ENCODE measurements at regions not wholly inside any gene's neighbourhood (a gene's known extent, or its start where the extent isn't known, plus 50 kb on each side); places are given as distances from the start of the nearest gene placed in this dataset.

DNA sequence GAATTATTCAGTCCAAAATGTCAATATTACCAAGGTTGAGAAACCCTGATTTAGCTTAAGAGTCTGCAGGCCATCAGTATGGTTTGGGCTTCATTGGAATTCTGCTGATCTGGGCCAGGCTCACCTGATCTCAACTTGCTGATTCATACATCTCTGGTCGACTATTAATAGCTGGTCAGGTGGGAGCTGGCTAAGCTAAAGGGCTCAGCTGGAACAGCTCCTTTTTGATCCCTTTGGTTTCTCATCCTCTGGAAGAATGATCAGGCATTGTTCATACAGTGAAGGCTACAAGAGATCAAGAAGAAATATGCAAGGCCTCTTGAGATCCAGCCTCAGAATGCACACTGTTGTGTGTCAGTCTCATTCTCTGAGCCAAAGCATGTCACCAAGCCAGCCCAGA lies 123.3 kb upstream of the MME start:
- TF ChIP-seq, protein P1, sequence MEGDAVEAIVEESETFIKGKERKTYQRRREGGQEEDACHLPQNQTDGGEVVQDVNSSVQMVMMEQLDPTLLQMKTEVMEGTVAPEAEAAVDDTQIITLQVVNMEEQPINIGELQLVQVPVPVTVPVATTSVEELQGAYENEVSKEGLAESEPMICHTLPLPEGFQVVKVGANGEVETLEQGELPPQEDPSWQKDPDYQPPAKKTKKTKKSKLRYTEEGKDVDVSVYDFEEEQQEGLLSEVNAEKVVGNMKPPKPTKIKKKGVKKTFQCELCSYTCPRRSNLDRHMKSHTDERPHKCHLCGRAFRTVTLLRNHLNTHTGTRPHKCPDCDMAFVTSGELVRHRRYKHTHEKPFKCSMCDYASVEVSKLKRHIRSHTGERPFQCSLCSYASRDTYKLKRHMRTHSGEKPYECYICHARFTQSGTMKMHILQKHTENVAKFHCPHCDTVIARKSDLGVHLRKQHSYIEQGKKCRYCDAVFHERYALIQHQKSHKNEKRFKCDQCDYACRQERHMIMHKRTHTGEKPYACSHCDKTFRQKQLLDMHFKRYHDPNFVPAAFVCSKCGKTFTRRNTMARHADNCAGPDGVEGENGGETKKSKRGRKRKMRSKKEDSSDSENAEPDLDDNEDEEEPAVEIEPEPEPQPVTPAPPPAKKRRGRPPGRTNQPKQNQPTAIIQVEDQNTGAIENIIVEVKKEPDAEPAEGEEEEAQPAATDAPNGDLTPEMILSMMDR (IDR thresholded peaks at IDR 0.05), result no peak
- H3K79me2 ChIP-seq, result no peaks in the 10 kb centered on the region
- H3K4me1 ChIP-seq, result peaks cover 6% of the 10 kb centered on the region
- no peaks in the 10 kb centered on the region for H3K36me3 ChIP-seq (ENCODE audit: control insufficient read depth, insufficient read depth, low read length)
- H3K27ac ChIP-seq, result no peak overlapping the region
- H3K9me3 ChIP-seq (ENCODE audit: control insufficient read depth, low read length), result no peaks in the 10 kb centered on the region
- no peaks in the 10 kb centered on the region for H3K27me3 ChIP-seq (ENCODE audit: control insufficient read depth, insufficient read depth, low read length)
- H3K9ac ChIP-seq, result no peak overlapping the region
- peak overlapping the region; percentile 60 for H2AFZ ChIP-seq
- H3K4me3 ChIP-seq (ENCODE audit: low read depth, low read length), result no peak overlapping the region
- no peak overlapping the region for H3K4me2 ChIP-seq (ENCODE audit: low read length)

DNA sequence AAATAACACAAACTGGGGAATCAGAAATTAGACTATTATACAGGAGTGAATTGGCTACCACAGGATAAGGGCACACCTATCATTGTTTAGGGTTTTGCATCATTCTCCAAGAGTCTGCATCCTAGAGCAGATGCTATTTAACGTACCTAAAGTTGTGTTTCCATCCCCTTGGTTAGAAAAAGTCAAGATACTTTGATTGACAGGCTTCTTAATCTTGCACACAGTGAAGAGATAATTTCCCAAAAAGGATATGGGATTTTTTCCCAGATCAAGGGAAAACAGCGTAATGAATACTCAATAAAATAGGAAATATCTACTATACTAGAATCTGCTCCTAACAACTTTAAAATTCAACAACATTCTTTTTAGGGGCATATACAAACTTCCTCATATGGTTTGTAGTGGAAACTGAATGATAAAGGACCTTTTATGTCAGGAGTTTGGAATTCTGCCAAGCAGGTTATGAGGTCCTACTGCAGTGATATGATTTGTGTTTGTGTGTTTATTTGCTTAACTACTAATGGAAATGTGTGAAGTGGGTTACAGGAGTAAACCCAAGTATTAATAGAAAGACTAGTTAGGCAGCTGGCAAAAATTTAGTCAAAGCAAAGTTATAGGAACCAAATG lies 124.1 kb upstream of the MME start:
- Histone ChIP-seq H3K4me3 (ENCODE audit: low read depth, low read length) (no peak overlapping the region), H3K27me3 (ENCODE audit: control insufficient read depth, insufficient read depth, low read length) (no peaks in the 10 kb centered on the region), H3K4me1 (peaks cover 6% of the 10 kb centered on the region), H3K9me3 (ENCODE audit: control insufficient read depth, low read length) (no peaks in the 10 kb centered on the region), H3K36me3 (ENCODE audit: control insufficient read depth, insufficient read depth, low read length) (no peaks in the 10 kb centered on the region), H2AFZ (no peak overlapping the region), H3K4me2 (ENCODE audit: low read length) (no peak overlapping the region), H3K9ac (no peak overlapping the region), H3K79me2 (no peaks in the 10 kb centered on the region), H3K27ac (no peak overlapping the region)
- TF ChIP-seq, protein P1 (IDR thresholded peaks at IDR 0.05), result no peak

GRCh38 chr3:154954757-154955156 lies 125.4 kb upstream of the MME start:
- H3K79me2 ChIP-seq, result no peaks in the 10 kb centered on the region
- no peak overlapping the region for H3K4me2 ChIP-seq (ENCODE audit: low read length)
- H3K4me3 ChIP-seq (ENCODE audit: low read depth, low read length), result no peak overlapping the region
- no peaks in the 10 kb centered on the region for H3K36me3 ChIP-seq (ENCODE audit: control insufficient read depth, insufficient read depth, low read length)
- TF ChIP-seq, protein P1 (IDR thresholded peaks at IDR 0.05), result peak; percentile 33
- no peak overlapping the region for H2AFZ ChIP-seq
- no peak overlapping the region for H3K27ac ChIP-seq
- H3K9me3 ChIP-seq (ENCODE audit: control insufficient read depth, low read length), result no peaks in the 10 kb centered on the region
- peaks cover 6% of the 10 kb centered on the region for H3K4me1 ChIP-seq
- H3K27me3 ChIP-seq (ENCODE audit: control insufficient read depth, insufficient read depth, low read length), result no peaks in the 10 kb centered on the region
- H3K9ac ChIP-seq, result no peak overlapping the region

- Histone ChIP-seq H3K9me3 (ENCODE audit: control insufficient read depth, low read length) (no peaks in the 10 kb centered on the region), H3K27me3 (ENCODE audit: control insufficient read depth, insufficient read depth, low read length) (no peaks in the 10 kb centered on the region), H3K79me2 (no peaks in the 10 kb centered on the region), H3K4me1 (peaks cover 6% of the 10 kb centered on the region), H2AFZ (peak overlapping the region; percentile 39), H3K9ac (no peak overlapping the region), H3K36me3 (ENCODE audit: control insufficient read depth, insufficient read depth, low read length) (no peaks in the 10 kb centered on the region), H3K4me3 (ENCODE audit: low read depth, low read length) (no peak overlapping the region), H3K27ac (no peak overlapping the region), H3K4me2 (ENCODE audit: low read length) (no peak overlapping the region)
- TF ChIP-seq, protein P1 (IDR thresholded peaks at IDR 0.05), result no peak
Observed at GRCh38 chr3:154953538-154953937, 126.6 kb upstream of the MME start.

- Histone ChIP-seq H3K9me3 (ENCODE audit: control insufficient read depth, low read length) (no peaks in the 10 kb centered on the region), H3K27ac (no peak overlapping the region), H3K4me3 (ENCODE audit: low read depth, low read length) (no peak overlapping the region), H3K79me2 (no peaks in the 10 kb centered on the region), H3K36me3 (ENCODE audit: control insufficient read depth, insufficient read depth, low read length) (no peaks in the 10 kb centered on the region), H3K4me1 (peaks cover 6% of the 10 kb centered on the region), H2AFZ (no peak overlapping the region), H3K27me3 (ENCODE audit: control insufficient read depth, insufficient read depth, low read length) (no peaks in the 10 kb centered on the region), H3K9ac (no peak overlapping the region), H3K4me2 (ENCODE audit: low read length) (no peak overlapping the region)
- TF ChIP-seq, protein P1 (IDR thresholded peaks at IDR 0.05), result no peak
Observed at GRCh38 chr3:154952553-154952952, 127.6 kb upstream of the MME start.

Data from parathyroid adenoma (tissue), 2 donors.